HCT116 (cell line): ENCODE measurements at regions not wholly inside any gene's neighbourhood (a gene's known extent, or its start where the extent isn't known, plus 50 kb on each side); places are given as distances from the start of the nearest gene placed in this dataset.

ENCODE experiments used
- ATAC-seq: fragments of 200-7000 bp; cut with Tn5 transposase; 2 replicates; pipeline ENCODE4 v1.9.1; 2020; ENCODE audit warnings: mild to moderate bottlenecking, moderate library complexity
- BruUV-seq: library from RNA; stranded (reverse); fragments of 400-500 nt; replicated peaks from 2 replicates; lab custom pipeline; 2021; lab: Mats Ljungman, UMichigan
- CTCF ChIA-PET: fragments of 300-600 bp; sonication (Branson Sonifier 250); formaldehyde crosslinking; loops from one replicate; lab custom pipeline; 2021; ENCODE audit warnings: antibody characterized with exemption; lab: Charles Lee
- POLR2A ChIA-PET: fragments of 300-600, 350-600 bp; sonication (Branson Sonifier 250); formaldehyde crosslinking; loops from one replicate; lab custom pipeline; 2021; ENCODE audit warnings: antibody characterized with exemption; lab: Charles Lee
- RAD21 ChIA-PET, 2 experiments: fragments of 300-600 bp; sonication (Branson Sonifier 250); formaldehyde crosslinking; loops; one replicate each; lab custom pipeline; 2023; ENCODE audit warnings: low total read pairs in 2 of 2; ENCODE audit not compliant: uncharacterized antibody in 2 of 2, unreplicated experiment in 2 of 2, low non-redundant PET in 1 of 2; lab: Charles Lee
- DNase-seq: peaks from one replicate; pipeline ENCODE4 v3.0.0-alpha.2; 2010; ENCODE audit warnings: low read depth, low spot score
- H2AFZ ChIP-seq: fragments of 200-600 bp; shearing (Covaris generic), sonication (generic); 2 replicates; pipeline ENCODE4 v1.6.1; 2017; ENCODE audit warnings: low read depth, mixed run types, mixed read lengths, antibody characterized with exemption, low read length; ENCODE audit not compliant: poor library complexity, severe bottlenecking
- H3K27ac ChIP-seq: 2 replicates; pipeline ENCODE4 v1.5.1; 2012; ENCODE audit warnings: low read depth, low read length
- H3K27me3 ChIP-seq: fragments of 200-600 bp; sonication (generic); 2 replicates; pipeline ENCODE4 v1.6.1; 2016; ENCODE audit warnings: mixed run types, low read length, mixed read lengths; ENCODE audit not compliant: insufficient read depth
- H3K36me3 ChIP-seq, 2 experiments: fragments of 200-500 bp in 1 of 2; fragments of 200-600 bp in 1 of 2; sonication (Bioruptor generic) in 1 of 2; sonication (generic) in 1 of 2; 2 replicates each; pipeline versions ENCODE4 v1.5.1 to v1.6.1; 2014 to 2016; ENCODE audit warnings: low read length in 2 of 2, inconsistent platforms in 1 of 2, mixed read lengths in 1 of 2, mixed run types in 1 of 2; ENCODE audit not compliant: insufficient read depth in 2 of 2, control insufficient read depth in 1 of 2
- H3K4me1 ChIP-seq, 2 experiments: fragments of 200-600 bp in 1 of 2; sonication (generic) in 1 of 2; 2 replicates each; pipeline versions ENCODE4 v1.5.1 to v1.6.1; 2012 to 2017; ENCODE audit warnings: low read length in 2 of 2, inconsistent platforms in 1 of 2, mild to moderate bottlenecking in 1 of 2, mixed read lengths in 1 of 2, mixed run types in 1 of 2, moderate library complexity in 1 of 2; ENCODE audit not compliant: insufficient read depth in 2 of 2, control insufficient read depth in 1 of 2
- H3K4me2 ChIP-seq: fragments of 200-600 bp; sonication (generic); 2 replicates; pipeline ENCODE4 v1.6.1; 2017; ENCODE audit warnings: mixed run types, low read length, mixed read lengths
- H3K4me3 ChIP-seq, 2 experiments: fragments of 200-600 bp in 1 of 2; sonication (generic) in 1 of 2; replicated peaks in 1 of 2; 2 replicates each; pipeline ENCODE4 v1.5.1; 2011 to 2016; ENCODE audit warnings: low read length in 2 of 2, control low read depth in 1 of 2, low read depth in 1 of 2, mild to moderate bottlenecking in 1 of 2, mixed read lengths in 1 of 2, mixed run types in 1 of 2
- H3K79me2 ChIP-seq: fragments of 200-600 bp; sonication (generic); 2 replicates; pipeline ENCODE4 v1.6.1; 2017; ENCODE audit warnings: mild to moderate bottlenecking, mixed run types, low read length, moderate library complexity, mixed read lengths; ENCODE audit not compliant: insufficient read depth
- H3K9ac ChIP-seq: fragments of 200-600 bp; sonication (generic); 2 replicates; pipeline ENCODE4 v1.6.1; 2016; ENCODE audit warnings: low read length, mixed read lengths
- H3K9me2 ChIP-seq: fragments of 200-600 bp; sonication (generic), shearing (Covaris generic); 2 replicates; pipeline ENCODE4 v1.6.1; 2017; ENCODE audit warnings: mixed run types, mild to moderate bottlenecking, moderate library complexity; ENCODE audit not compliant: insufficient read depth
- H3K9me3 ChIP-seq, 2 experiments: fragments of 200-500 bp in 1 of 2; fragments of 200-600 bp in 1 of 2; sonication (Bioruptor generic) in 1 of 2; sonication (generic) in 1 of 2; 2 replicates each; pipeline ENCODE4 v1.6.1; 2014 to 2017; ENCODE audit warnings: low read length in 2 of 2, mixed read lengths in 2 of 2, inconsistent platforms in 1 of 2, low read depth in 1 of 2, mild to moderate bottlenecking in 1 of 2, mixed run types in 1 of 2, moderate library complexity in 1 of 2; ENCODE audit not compliant: control insufficient read depth in 1 of 2, insufficient read depth in 1 of 2
- H4K20me1 ChIP-seq: fragments of 200-600 bp; sonication (generic), shearing (Covaris generic); 2 replicates; pipeline ENCODE4 v1.6.1; 2017; ENCODE audit warnings: mixed run types, mild to moderate bottlenecking, moderate library complexity; ENCODE audit not compliant: insufficient read depth
- CBX3 ChIP-seq: IDR thresholded peaks from 2 replicates; pipeline ENCODE4 v1.6.1; 2012; ENCODE audit warnings: low read depth
- CEBPB ChIP-seq: IDR thresholded peaks from 2 replicates; pipeline ENCODE4 v1.6.1; 2012; ENCODE audit warnings: low read depth
- EGR1 ChIP-seq: IDR thresholded peaks from 2 replicates; pipeline ENCODE4 v1.6.1; 2012; ENCODE audit warnings: low read depth
- ELF1 ChIP-seq: IDR thresholded peaks from 2 replicates; pipeline ENCODE4 v1.6.1; 2012; ENCODE audit warnings: low read depth, borderline replicate concordance
- EZH2 ChIP-seq: fragments of 200-600 bp; sonication (generic); IDR thresholded peaks from 2 replicates; pipeline ENCODE4 v1.6.1; 2017; ENCODE audit warnings: antibody characterized with exemption, mixed run types
- EZH2phosphoT487 ChIP-seq: fragments of 200-600 bp; IDR thresholded peaks from 2 replicates; pipeline ENCODE4 v1.6.1; 2018; ENCODE audit warnings: antibody characterized with exemption, borderline replicate concordance
- FOSL1 ChIP-seq: IDR thresholded peaks from 2 replicates; pipeline ENCODE4 v1.6.1; 2012; ENCODE audit warnings: low read depth
- POLR2AphosphoS5 ChIP-seq: IDR thresholded peaks from 2 replicates; pipeline ENCODE4 v1.6.1; 2011; ENCODE audit warnings: mild to moderate bottlenecking, low read depth, low read length, moderate library complexity
- RAD21 ChIP-seq: IDR thresholded peaks from 2 replicates; pipeline ENCODE4 v1.6.1; 2012; ENCODE audit warnings: low read depth, mild to moderate bottlenecking
- REST ChIP-seq: IDR thresholded peaks from 2 replicates; pipeline ENCODE4 v1.6.1; 2012; ENCODE audit warnings: low read depth
- SP1 ChIP-seq: IDR thresholded peaks from 2 replicates; pipeline ENCODE4 v1.6.1; 2012; ENCODE audit warnings: low read depth
- TCF7L2 ChIP-seq: IDR thresholded peaks from 2 replicates; pipeline ENCODE4 v1.7.0; 2011; ENCODE audit warnings: borderline replicate concordance, inconsistent platforms; ENCODE audit not compliant: insufficient read depth, insufficient read length; ENCODE audit errors: extremely low read depth
- YY1 ChIP-seq: IDR thresholded peaks from 2 replicates; pipeline ENCODE4 v1.6.1; 2011; ENCODE audit warnings: low read length, low read depth, moderate library complexity, mild to moderate bottlenecking; ENCODE audit not compliant: insufficient replicate concordance; ENCODE audit errors: extremely low read depth
- ZNF274 ChIP-seq: fragments of 200-500 bp; sonication (Bioruptor generic); IDR thresholded peaks from 2 replicates; pipeline ENCODE4 v1.6.1; 2014; ENCODE audit warnings: mild to moderate bottlenecking, low read depth, low read length, inconsistent platforms
- intact Hi-C: fragments of 100-400 bp; cut with micrococcal nuclease; formaldehyde crosslinking; loops from 2 replicates; pipeline ENCODE4 v1.10.0; 2022

GRCh38 chr2:125857971-125858794 is 797.8 kb upstream of the GYPC start:
- TF ChIP-seq EGR1 (no peak), FOSL1 (no peak)
- Histone ChIP-seq H3K36me3 (no peaks in the 10 kb centered on the region), H3K9me3 (peaks cover 10 to 33% of the 10 kb centered on the region in 2 experiments; a peak in 3 of 4 replicates), H3K27me3 (no peaks in the 10 kb centered on the region), H3K9ac (no peak overlapping the region), H2AFZ (no peak overlapping the region), H3K4me1 (no peaks in the 10 kb centered on the region), H4K20me1 (no peaks in the 10 kb centered on the region), H3K4me3 (no peak overlapping the region), H3K4me2 (no peak overlapping the region), H3K27ac (no peak overlapping the region), H3K9me2 (no peaks in the 10 kb centered on the region), H3K79me2 (no peaks in the 10 kb centered on the region)
- ChIA-PET RAD21 (no interaction called here), POLR2A (no interaction called here), CTCF (no interaction called here)
- BruUV-seq = no TSS peak
- intact Hi-C loops = no loop called here
- ATAC-seq = no peak
- DNase-seq = no peak

- Histone ChIP-seq H3K36me3 (no peaks in the 10 kb centered on the region), H3K9me3 (peaks cover 3 to 19% of the 10 kb centered on the region in 2 experiments; a peak in 3 of 4 replicates), H2AFZ (no peak overlapping the region), H3K4me1 (no peaks in the 10 kb centered on the region), H3K9ac (no peak overlapping the region), H3K4me3 (no peak overlapping the region), H3K27ac (no peak overlapping the region), H3K4me2 (no peak overlapping the region), H3K27me3 (no peaks in the 10 kb centered on the region), H3K79me2 (no peaks in the 10 kb centered on the region), H3K9me2 (no peaks in the 10 kb centered on the region), H4K20me1 (no peaks in the 10 kb centered on the region)
- POLR2A ChIA-PET = no interaction called here
- intact Hi-C loops = no loop called here
- ATAC-seq (no peak), DNase-seq (no peak)
- no TSS peak for BruUV-seq
- RAD21 ChIA-PET = no interaction called here
- CTCF ChIA-PET = no interaction called here
- TF ChIP-seq RAD21 (no peak), ELF1 (no peak), CBX3 (no peak), REST (no peak), EZH2phosphoT487 (no peak), CEBPB (no peak), ZNF274 (no peak), POLR2AphosphoS5 (no peak), YY1 (no peak), SP1 (no peak), EGR1 (no peak), TCF7L2 (no peak), EZH2 (no peak)
Observed at GRCh38 chr2:125861461-125861860, 794.5 kb upstream of the GYPC start.
